Suprapubic skin (tissue), 4 donors: ENCODE measurements at regions not wholly inside any gene's neighbourhood (a gene's known extent, or its start where the extent isn't known, plus 50 kb on each side); places are given as distances from the start of the nearest gene placed in this dataset.
"Not testable (repeated sequence)": the region's sequence is repeated elsewhere in the genome, so short reads cannot be mapped to it uniquely, and the experiment has no call there.

ENCODE experiments used
- DNase-seq, 2 donors: peaks; one replicate each; pipeline ENCODE4 v3.0.0-alpha.2; 2019; ENCODE audit warnings: low spot score in 2 of 2
- H3K27ac ChIP-seq: fragments of 200-600 bp; sonication (generic); one replicate; pipeline ENCODE4 v1.5.1; 2019
- H3K27me3 ChIP-seq: fragments of 200-600 bp; sonication (generic); one replicate; pipeline ENCODE4 v1.5.1; 2019
- H3K36me3 ChIP-seq: fragments of 200-600 bp; sonication (generic); one replicate; pipeline ENCODE4 v1.5.1; 2019
- H3K4me1 ChIP-seq: fragments of 200-600 bp; sonication (generic); one replicate; pipeline ENCODE4 v1.5.1; 2019
- H3K4me3 ChIP-seq: fragments of 200-600 bp; sonication (generic); one replicate; pipeline ENCODE4 v1.5.1; 2019; ENCODE audit warnings: mild to moderate bottlenecking
- H3K9me3 ChIP-seq: fragments of 200-600 bp; sonication (generic); one replicate; pipeline ENCODE4 v1.5.1; 2019
- CTCF ChIP-seq, 2 donors: fragments of 200-600 bp in 1 of 2; fragments of 450-650 bp in 1 of 2; sonication (generic) in 1 of 2; IDR thresholded peaks; one replicate each; pipeline ENCODE4 v1.5.1; 2016 to 2019; ENCODE audit warnings: antibody characterized with exemption in 2 of 2, mild to moderate bottlenecking in 1 of 2, moderate library complexity in 1 of 2
- EP300 ChIP-seq: sonication (generic); formaldehyde crosslinking; IDR thresholded peaks from one replicate; pipeline ENCODE4 v1.6.1; 2017; ENCODE audit warnings: antibody characterized with exemption
- POLR2A ChIP-seq, 2 donors: fragments of 450-650 bp; IDR thresholded peaks; one replicate each; pipeline ENCODE4 v1.6.1; 2017; ENCODE audit warnings: antibody characterized with exemption in 2 of 2, mild to moderate bottlenecking in 2 of 2, moderate library complexity in 2 of 2
- POLR2AphosphoS5 ChIP-seq, 3 donors: sonication (generic); formaldehyde crosslinking; IDR thresholded peaks; one replicate each; pipeline ENCODE4 v1.6.1; 2017; ENCODE audit warnings: antibody characterized with exemption in 3 of 3
- WGBS: methylation state at CpG from one replicate; pipeline ENCODE4 v1.1.5; 2018; 5-methylcytosine and 5-hydroxymethylcytosine counted together

DNA sequence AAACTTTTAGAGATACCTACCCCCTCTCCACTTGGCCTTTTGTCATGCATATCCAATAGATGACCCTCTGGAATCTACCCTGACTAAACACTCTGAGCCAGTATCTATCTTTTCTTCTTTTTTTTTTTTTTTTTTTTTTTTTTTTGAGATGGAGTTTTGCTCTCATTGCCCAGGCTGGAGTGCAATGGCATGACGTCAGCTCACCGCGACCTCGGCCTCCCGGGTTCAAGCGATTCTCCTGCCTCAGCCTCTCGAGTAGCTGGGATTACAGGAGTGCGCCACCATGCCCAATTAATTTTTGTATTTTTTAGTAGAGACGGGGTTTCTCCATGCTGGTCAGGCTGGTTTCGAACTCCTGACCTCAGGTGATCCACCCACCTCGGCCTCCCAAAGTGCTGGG is 50.8 kb upstream of the GRIN2B start:
- not testable (repeated sequence) for DNase-seq, H3K27ac ChIP-seq, H3K27me3 ChIP-seq, H3K36me3 ChIP-seq, H3K9me3 ChIP-seq, H3K4me3 ChIP-seq, H3K4me1 ChIP-seq
- 83% methylated on average over 11 of the region's 11 CpGs for WGBS

DNA sequence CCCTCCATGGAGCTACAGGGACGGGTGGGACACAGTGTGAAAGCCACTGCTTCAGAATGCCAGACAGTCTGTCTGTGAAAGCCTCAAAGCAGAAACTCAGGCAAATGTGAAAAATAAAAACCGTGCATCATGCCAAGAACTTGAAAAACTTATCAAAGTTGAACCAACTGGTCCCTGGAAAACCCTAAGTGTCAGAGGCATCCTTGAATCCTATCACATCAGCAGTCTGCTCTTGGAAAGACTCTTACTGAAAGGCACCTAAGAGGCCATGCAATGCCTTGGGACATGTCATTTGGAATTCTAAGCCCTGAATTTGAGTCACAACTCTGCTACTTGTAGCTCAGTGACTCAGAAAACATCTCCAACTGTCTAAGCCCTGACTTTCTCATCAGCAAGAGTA is 62.4 kb upstream of the GRIN2B start:
- 44% methylated on average over 2 of the region's 2 CpGs for WGBS
- H3K36me3 ChIP-seq, result no peaks in the 10 kb centered on the region

GRCh38 chr12:14048941-14049545 is 67.6 kb upstream of the GRIN2B start:
- 77% methylated on average over 4 of the region's 4 CpGs for WGBS
- no peak for TF ChIP-seq EP300
- no peak for TF ChIP-seq POLR2AphosphoS5 (IDR thresholded peaks at IDR 0.05)
- TF ChIP-seq POLR2A (IDR thresholded peaks at IDR 0.05), result no peak
- no peak for TF ChIP-seq CTCF (IDR thresholded peaks at IDR 0.05)
- DNase-seq, result no peak
- Histone ChIP-seq H3K4me1 (no peaks in the 10 kb centered on the region), H3K4me3 (no peak overlapping the region), H3K36me3 (no peaks in the 10 kb centered on the region), H3K27ac (no peak overlapping the region), H3K9me3 (no peaks in the 10 kb centered on the region), H3K27me3 (no peaks in the 10 kb centered on the region)

More for the DNA sequence above, 62.4 kb upstream of the GRIN2B start:
- Histone ChIP-seq H3K4me1 (no peaks in the 10 kb centered on the region), H3K27me3 (no peaks in the 10 kb centered on the region), H3K4me3 (no peak overlapping the region), H3K9me3 (no peaks in the 10 kb centered on the region), H3K27ac (no peak overlapping the region)
- TF ChIP-seq CTCF (IDR thresholded peaks at IDR 0.05) (no peak), POLR2A (IDR thresholded peaks at IDR 0.05) (no peak), POLR2AphosphoS5 (IDR thresholded peaks at IDR 0.05) (no peak), EP300 (no peak)
- no peak for DNase-seq

GRCh38 chr12:14057895-14058294 is 76.5 kb upstream of the GRIN2B start:
- H3K4me1 ChIP-seq, result no peaks in the 10 kb centered on the region
- WGBS, result 39% methylated on average over 7 of the region's 7 CpGs
- TF ChIP-seq EP300 (no peak), CTCF (IDR thresholded peaks at IDR 0.05) (no peak), POLR2A (IDR thresholded peaks at IDR 0.05) (no peak), POLR2AphosphoS5 (IDR thresholded peaks at IDR 0.05) (no peak)
- H3K27ac ChIP-seq, result no peak overlapping the region
- H3K27me3 ChIP-seq, result no peaks in the 10 kb centered on the region
- no peak for DNase-seq
- H3K9me3 ChIP-seq, result no peaks in the 10 kb centered on the region
- H3K36me3 ChIP-seq, result no peaks in the 10 kb centered on the region
- no peak overlapping the region for H3K4me3 ChIP-seq

DNA sequence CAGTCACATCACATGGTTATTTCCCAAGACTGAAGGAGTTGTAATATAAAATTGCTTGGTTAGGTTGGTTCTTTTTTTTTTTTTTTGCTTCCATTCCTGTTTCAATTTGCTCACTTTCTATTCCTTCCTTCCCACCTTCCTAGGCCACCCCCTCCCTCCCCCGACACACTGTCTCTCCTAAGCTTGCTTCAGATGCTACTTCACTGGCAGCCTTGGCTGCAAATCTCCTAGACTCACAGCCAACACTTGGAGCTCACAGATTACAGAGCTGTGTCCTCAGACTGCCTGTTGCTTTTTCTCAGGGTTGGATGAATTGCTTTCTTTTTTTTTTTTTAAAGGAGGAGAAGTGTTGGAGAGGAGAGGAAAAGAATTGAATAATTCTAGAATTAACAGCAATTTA is 77.3 kb upstream of the GRIN2B start:
- no peaks in the 10 kb centered on the region for H3K4me1 ChIP-seq
- TF ChIP-seq CTCF (IDR thresholded peaks at IDR 0.05), result no peak
- no peak for TF ChIP-seq POLR2AphosphoS5 (IDR thresholded peaks at IDR 0.05)
- TF ChIP-seq POLR2A (IDR thresholded peaks at IDR 0.05), result no peak
- TF ChIP-seq EP300, result no peak
- H3K9me3 ChIP-seq, result no peaks in the 10 kb centered on the region
- H3K27me3 ChIP-seq, result no peaks in the 10 kb centered on the region
- H3K27ac ChIP-seq, result no peak overlapping the region
- no peak for DNase-seq
- 64% methylated on average over 1 of the region's 1 CpG for WGBS
- H3K36me3 ChIP-seq, result no peaks in the 10 kb centered on the region
- H3K4me3 ChIP-seq, result no peak overlapping the region

- no peak for DNase-seq
- Histone ChIP-seq H3K27ac (no peak overlapping the region), H3K4me1 (no peaks in the 10 kb centered on the region), H3K9me3 (no peaks in the 10 kb centered on the region), H3K36me3 (no peaks in the 10 kb centered on the region), H3K27me3 (no peaks in the 10 kb centered on the region), H3K4me3 (no peak overlapping the region)
- TF ChIP-seq EP300 (no peak), POLR2AphosphoS5 (IDR thresholded peaks at IDR 0.05) (no peak), CTCF (IDR thresholded peaks at IDR 0.05) (no peak), POLR2A (IDR thresholded peaks at IDR 0.05) (no peak)
- WGBS, result 61% methylated on average over 2 of the region's 2 CpGs
Observed at GRCh38 chr12:14059548-14059947, 78.1 kb upstream of the GRIN2B start.
